GM13977 (cell line): ENCODE measurements at regions not wholly inside any gene's neighbourhood (a gene's known extent, or its start where the extent isn't known, plus 50 kb on each side); places are given as distances from the start of the nearest gene placed in this dataset.

Experiments
- DNase-seq: peaks from one replicate; pipeline ENCODE4 v3.0.0; 2012; ENCODE audit warnings: low spot score
- CTCF ChIP-seq: IDR thresholded peaks from 2 replicates; pipeline ENCODE4 v1.5.1; 2012; ENCODE audit warnings: mild to moderate bottlenecking, control low read depth; ENCODE audit not compliant: insufficient read depth; ENCODE audit errors: extremely low read depth, missing control alignments
- in situ Hi-C: fragments of 300-500 bp; cut with MboI; formaldehyde crosslinking; loops from one replicate; pipeline ENCODE4 v1.12.0; 2022; ENCODE audit warnings: low sequenced_read_pairs, low pct_unique_long_range_greater_than_20kb, mixed read lengths, inconsistent platforms; ENCODE audit not compliant: unreplicated experiment

DNA sequence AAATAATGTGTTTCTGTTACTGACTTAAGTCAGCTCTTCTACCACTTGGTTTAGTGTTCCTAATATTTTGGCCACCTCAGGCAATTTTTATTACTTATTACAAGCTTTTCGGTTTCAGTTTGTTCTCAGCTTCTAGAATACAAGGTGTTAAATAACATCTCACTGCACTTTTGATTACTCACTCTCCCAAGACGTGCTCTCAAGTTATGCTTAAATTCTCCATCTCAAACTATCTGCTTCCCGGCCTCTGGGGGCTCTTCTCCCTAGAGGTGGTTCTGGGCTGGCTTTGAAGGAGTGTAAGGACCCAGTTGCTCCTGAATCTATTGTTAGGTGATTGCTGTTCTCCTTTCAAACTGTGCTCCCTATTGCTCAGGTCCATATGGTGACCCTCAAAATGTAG, 193.9 kb upstream of the DDHD1 start:
- no peak for TF ChIP-seq CTCF
- DNase-seq, result no peak
- in situ Hi-C loops, result no loop called here

DNA sequence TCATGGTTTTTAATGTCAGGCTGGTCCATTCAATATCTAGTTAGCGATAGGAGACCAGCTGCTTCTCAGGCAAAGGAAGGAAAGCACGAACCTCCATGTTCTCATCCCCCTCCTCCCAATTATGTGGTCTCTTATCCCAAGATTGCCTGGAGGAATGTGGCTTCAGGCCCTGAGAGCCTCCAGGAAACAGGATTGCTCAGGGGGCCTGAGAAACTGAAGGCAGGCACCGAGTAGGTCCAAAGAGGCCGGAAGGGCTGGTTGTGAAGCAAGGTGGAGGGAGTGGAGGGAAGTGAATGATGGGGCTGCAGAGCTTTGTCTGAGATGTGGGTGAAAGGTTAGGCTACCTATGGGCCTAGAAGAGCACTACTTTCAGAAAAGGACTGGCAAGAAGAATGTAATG, 188.2 kb upstream of the DDHD1 start:
- DNase-seq, result no peak
- no peak for TF ChIP-seq CTCF
- in situ Hi-C loops, result no loop called here

GRCh38 chr14:53338192-53338591, 185.1 kb upstream of the DDHD1 start:
- DNase-seq, result no peak
- TF ChIP-seq CTCF, result no peak
- in situ Hi-C loops, result no loop called here

DNA sequence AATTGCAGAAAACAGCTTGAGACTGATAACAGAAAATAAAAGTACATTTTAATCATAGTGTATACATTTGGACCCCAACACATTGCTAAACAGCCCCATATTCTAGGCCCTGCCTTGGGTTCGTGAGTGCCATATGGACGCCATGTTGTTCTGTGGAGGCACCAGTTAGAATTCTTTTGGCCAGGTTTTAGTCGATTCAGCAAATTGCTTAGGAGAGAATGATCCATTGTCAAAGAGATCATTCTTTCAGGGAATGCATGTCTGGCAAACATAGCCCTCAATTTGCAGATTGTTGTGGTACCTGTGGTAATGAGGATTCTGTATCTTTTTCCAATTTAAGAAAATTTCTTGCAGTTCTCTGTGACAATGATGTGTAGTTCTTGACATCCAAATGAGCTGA, 183.6 kb upstream of the DDHD1 start:
- in situ Hi-C loops, result no loop called here
- no peak for TF ChIP-seq CTCF

DNA sequence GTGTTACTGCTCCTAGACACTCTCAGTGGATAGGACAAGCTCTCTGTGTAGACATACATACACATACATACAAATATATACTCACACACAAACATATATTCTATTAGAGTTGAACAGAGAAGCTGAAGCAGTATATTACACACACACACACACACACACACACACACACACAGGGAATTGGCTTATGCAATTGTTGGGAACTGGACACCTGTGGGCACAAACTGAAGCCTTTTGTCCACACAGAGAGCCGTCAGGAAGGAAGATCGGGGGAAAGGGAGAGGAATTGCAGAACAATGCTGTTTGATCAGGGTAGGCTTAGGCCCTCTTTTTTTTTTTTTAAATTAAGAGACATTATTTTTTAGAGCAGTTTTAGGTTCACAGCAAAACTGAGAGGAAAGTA, 180.7 kb upstream of the DDHD1 start:
- in situ Hi-C loops, result no loop called here

More for the DNA sequence above, 183.6 kb upstream of the DDHD1 start:
- no peak for DNase-seq

GRCh38 chr14:53331921-53332320, 178.8 kb upstream of the DDHD1 start:
- no peak for DNase-seq

More for the DNA sequence above, 180.7 kb upstream of the DDHD1 start:
- no peak for TF ChIP-seq CTCF
- DNase-seq, result no peak

More at GRCh38 chr14:53331921-53332320, 178.8 kb upstream of the DDHD1 start:
- no peak for TF ChIP-seq CTCF
- in situ Hi-C loops, result no loop called here
